ENCODE measurements at regions not wholly inside any gene's neighbourhood (a gene's known extent, or its start where the extent isn't known, plus 50 kb on each side); places are given as distances from the start of the nearest gene placed in this dataset.

DNA sequence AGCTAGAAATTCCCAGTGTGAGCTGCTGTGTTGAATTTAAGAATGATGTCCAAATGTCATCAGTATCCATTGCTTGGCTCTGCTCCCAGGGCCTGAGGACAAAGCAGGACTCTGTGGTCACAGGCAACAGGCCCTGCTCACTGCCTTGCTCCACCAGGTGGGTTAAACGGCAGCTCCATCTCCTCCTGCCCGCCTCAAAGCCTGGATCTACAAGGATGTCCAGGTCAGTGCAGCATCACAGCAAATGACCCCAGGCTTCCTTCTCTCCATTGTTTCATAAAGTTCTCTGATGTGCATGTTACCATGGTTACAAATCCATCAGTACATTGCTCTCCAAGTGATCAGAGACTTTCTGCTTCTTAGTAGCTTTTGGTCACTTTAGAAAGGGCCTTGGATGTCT is 322.0 kb upstream of the ZNF32 start:
- H3K36me3 Mint-ChIP-seq, result no peaks in the 10 kb centered on the region
- POLR2A ChIA-PET, result no interaction called here

DNA sequence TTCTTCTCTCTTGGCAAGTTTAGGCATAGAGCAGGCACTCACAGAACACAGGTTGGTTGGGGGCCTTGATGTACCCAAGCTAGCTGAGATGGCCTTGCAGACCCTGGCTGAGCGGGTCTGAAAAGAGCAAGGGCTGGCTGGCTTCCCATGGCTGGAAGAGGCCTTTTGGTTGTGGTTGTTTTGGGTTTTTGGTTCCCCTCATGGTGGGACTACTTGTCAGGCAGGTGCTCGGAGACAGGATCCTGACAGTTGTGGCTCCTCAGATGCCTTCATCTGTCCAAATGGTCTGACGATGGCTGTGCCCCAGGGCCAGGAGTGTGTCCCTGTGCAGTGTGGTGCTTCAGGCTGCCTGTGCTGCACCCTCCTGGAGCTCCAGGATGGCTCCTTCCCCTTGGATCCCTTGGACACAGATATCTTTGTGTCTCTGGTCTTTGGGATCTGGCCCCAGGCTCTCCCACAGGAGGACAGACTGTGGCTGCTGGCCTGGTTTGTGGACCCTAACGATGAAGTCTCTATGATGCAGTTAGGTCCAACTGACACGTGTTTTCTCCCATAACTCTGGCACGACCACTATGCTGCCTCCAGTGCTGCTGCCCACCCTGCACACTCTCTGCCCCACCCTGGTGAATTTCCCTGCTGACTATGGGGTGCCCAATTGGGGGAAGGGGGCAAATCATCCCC is 321.5 kb upstream of the ZNF32 start:
- intact Hi-C loops (cut with micrococcal nuclease), result no loop called here
- Mint-ChIP-seq H3K27ac (no peak overlapping the region), H3K4me3 (no peak overlapping the region), H3K36me3 (no peaks in the 10 kb centered on the region), H3K27me3 (peaks cover 2% of the 10 kb centered on the region), H3K9me3 (no peaks in the 10 kb centered on the region), H3K4me1 (ENCODE audit: low read depth) (peaks cover 3% of the 10 kb centered on the region)
- ChIA-PET CTCF (no interaction called here), POLR2A (no interaction called here)
- no peak for DNase-seq

More for the DNA sequence above, 322.0 kb upstream of the ZNF32 start:
- no peak for DNase-seq
- Mint-ChIP-seq H3K4me3 (no peak overlapping the region), H3K4me1 (ENCODE audit: low read depth) (no peaks in the 10 kb centered on the region), H3K9me3 (no peaks in the 10 kb centered on the region), H3K27ac (no peak overlapping the region), H3K27me3 (no peaks in the 10 kb centered on the region)
- intact Hi-C loops (cut with micrococcal nuclease), result no loop called here
- CTCF ChIA-PET, result no interaction called here

DNA sequence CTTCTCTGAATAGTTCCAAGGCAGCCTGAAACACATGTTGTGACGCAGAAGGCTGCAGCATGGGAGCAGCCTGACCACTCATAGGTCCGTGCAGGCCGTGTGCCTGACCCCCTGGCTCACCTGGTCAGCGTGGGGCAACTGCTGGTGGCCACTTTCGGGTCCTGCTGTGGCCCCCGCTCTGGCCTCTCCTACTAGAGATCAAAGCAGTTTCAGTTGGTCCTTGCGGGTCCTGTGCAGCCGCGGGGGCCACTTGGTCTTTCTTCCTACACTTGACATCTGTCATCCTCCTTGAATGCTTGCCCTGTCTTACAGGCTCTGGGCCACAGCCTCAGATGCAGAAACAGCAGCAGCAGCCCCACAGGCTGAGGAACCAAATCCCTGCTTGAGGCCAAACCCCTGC is 320.8 kb upstream of the ZNF32 start:
- no peaks in the 10 kb centered on the region for H3K9me3 Mint-ChIP-seq
- ChIA-PET POLR2A (no interaction called here), CTCF (no interaction called here)
- peaks cover 4% of the 10 kb centered on the region for H3K27me3 Mint-ChIP-seq
- intact Hi-C loops (cut with micrococcal nuclease), result no loop called here
- peaks cover 4% of the 10 kb centered on the region for H3K4me1 Mint-ChIP-seq (ENCODE audit: low read depth)
- no peak for DNase-seq
- H3K4me3 Mint-ChIP-seq, result no peak overlapping the region
- H3K27ac Mint-ChIP-seq, result no peak overlapping the region
- H3K36me3 Mint-ChIP-seq, result no peaks in the 10 kb centered on the region

DNA sequence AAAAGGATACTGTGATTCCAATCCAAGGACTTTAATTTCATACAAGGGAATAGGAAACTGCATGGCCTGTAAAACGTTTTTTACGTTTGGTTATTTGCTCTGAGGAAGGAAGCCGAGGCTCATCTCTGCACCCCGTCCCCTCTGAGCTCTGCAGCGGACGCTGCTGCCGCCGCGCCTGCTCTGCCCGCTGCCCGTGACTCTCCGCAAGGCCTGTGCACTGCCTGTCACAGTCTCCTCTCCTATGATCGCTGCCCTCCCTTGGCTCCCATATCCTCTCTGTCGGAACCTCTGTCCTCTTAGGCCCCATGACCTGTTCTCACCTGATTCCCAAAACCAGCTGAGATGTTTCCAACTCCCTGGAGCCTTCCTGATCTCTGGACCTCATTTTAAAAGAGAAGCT is 320.3 kb upstream of the ZNF32 start:
- ChIA-PET CTCF (no interaction called here), POLR2A (no interaction called here)
- no peak overlapping the region for H3K27ac Mint-ChIP-seq
- DNase-seq, result no peak
- no peak overlapping the region for H3K4me3 Mint-ChIP-seq
- intact Hi-C loops (cut with micrococcal nuclease), result no loop called here
- no peaks in the 10 kb centered on the region for H3K9me3 Mint-ChIP-seq
- no peaks in the 10 kb centered on the region for H3K36me3 Mint-ChIP-seq
- peaks cover 4% of the 10 kb centered on the region for H3K4me1 Mint-ChIP-seq (ENCODE audit: low read depth)
- peaks cover 5% of the 10 kb centered on the region for H3K27me3 Mint-ChIP-seq

DNA sequence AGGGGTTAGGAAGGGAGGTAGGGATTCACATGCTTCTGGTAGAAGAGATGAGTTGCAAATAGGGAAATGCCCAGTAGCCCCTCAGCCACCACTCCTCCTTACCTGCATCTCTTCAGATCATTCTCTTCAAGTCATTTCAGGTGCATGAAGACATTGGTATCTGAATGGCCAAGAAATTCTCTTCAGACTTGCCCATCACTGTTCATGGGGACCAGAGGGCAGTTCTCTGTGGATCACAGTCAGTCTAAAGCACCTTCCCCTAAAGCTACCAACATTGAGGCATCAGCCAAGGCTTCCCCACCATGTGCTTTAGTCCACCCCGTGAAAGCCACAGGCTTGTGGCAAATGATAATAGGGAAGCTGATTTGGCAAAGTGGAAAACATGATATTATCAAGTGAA is 319.4 kb upstream of the ZNF32 start:
- DNase-seq, result no peak
- Mint-ChIP-seq H3K36me3 (no peaks in the 10 kb centered on the region), H3K27ac (no peak overlapping the region), H3K4me1 (ENCODE audit: low read depth) (peaks cover 4% of the 10 kb centered on the region), H3K27me3 (peaks cover 5% of the 10 kb centered on the region), H3K9me3 (no peaks in the 10 kb centered on the region), H3K4me3 (no peak overlapping the region)
- ChIA-PET CTCF (no interaction called here), POLR2A (no interaction called here)
- intact Hi-C loops (cut with micrococcal nuclease), result no loop called here

DNA sequence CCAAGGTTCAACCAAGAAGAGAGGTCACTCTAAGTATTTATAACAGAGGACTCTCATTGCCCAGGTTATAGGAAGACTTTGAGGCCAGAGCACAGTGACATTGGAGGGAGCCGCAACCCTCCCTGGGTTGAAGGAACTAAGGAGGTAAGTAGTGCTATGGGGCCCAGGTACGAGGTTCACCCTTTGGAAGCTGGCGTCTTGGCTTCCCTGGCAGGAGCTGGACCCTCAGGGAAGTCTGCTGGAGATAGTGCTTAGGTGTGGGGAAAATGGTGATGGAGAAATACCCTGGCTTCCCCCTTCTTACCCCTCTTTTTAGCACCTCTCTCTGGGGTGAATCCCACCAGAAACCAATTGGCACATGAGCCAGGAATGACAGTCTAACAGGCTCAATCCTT is 317.9 kb upstream of the ZNF32 start:
- POLR2A ChIA-PET, result no interaction called here
- peaks cover 4% of the 10 kb centered on the region for H3K4me1 Mint-ChIP-seq (ENCODE audit: low read depth)
- CTCF ChIA-PET, result no interaction called here

DNA sequence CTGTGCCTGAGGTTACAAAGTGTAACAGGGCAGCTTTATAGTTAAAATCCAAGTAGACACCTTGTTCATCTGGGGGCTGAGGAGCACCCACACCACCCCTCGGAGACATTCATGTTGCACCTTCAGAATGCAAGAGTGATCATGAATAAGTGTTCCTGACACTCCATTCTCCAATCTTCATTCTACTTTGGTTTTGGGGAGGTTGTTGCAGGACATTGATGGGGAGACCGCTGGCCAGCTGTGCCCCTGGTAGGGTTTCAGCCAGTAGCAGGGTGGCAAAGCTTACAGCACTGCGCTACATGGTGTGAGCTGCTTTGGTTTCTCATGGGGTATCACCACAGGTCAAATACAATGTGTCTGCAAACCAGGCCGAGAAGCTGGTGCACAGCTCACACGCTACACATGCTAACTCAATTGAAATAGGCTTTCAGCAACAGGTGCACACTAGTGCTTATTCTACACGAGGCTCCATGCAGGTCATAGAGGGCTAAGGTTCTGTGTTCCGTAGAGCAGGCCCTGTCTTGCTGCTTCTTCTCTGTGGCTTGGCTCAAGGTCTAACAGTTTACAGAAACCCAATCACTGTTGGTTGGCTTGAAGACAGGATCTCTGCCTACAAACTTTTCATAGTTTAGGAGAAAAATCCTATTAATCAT is 317.4 kb upstream of the ZNF32 start:
- intact Hi-C loops (cut with micrococcal nuclease), result no loop called here
- DNase-seq, result no peak
- Mint-ChIP-seq H3K27ac (no peak overlapping the region), H3K4me1 (ENCODE audit: low read depth) (peaks cover 4% of the 10 kb centered on the region), H3K36me3 (no peaks in the 10 kb centered on the region), H3K9me3 (no peaks in the 10 kb centered on the region), H3K4me3 (no peak overlapping the region), H3K27me3 (peaks cover 5% of the 10 kb centered on the region)
- ChIA-PET CTCF (no interaction called here), POLR2A (no interaction called here)

More for the DNA sequence above, 317.9 kb upstream of the ZNF32 start:
- H3K36me3 Mint-ChIP-seq, result no peaks in the 10 kb centered on the region
- no peak for DNase-seq
- H3K27ac Mint-ChIP-seq, result no peak overlapping the region
- no peaks in the 10 kb centered on the region for H3K9me3 Mint-ChIP-seq
- no peak overlapping the region for H3K4me3 Mint-ChIP-seq
- peaks cover 5% of the 10 kb centered on the region for H3K27me3 Mint-ChIP-seq
- intact Hi-C loops (cut with micrococcal nuclease), result no loop called here

DNA sequence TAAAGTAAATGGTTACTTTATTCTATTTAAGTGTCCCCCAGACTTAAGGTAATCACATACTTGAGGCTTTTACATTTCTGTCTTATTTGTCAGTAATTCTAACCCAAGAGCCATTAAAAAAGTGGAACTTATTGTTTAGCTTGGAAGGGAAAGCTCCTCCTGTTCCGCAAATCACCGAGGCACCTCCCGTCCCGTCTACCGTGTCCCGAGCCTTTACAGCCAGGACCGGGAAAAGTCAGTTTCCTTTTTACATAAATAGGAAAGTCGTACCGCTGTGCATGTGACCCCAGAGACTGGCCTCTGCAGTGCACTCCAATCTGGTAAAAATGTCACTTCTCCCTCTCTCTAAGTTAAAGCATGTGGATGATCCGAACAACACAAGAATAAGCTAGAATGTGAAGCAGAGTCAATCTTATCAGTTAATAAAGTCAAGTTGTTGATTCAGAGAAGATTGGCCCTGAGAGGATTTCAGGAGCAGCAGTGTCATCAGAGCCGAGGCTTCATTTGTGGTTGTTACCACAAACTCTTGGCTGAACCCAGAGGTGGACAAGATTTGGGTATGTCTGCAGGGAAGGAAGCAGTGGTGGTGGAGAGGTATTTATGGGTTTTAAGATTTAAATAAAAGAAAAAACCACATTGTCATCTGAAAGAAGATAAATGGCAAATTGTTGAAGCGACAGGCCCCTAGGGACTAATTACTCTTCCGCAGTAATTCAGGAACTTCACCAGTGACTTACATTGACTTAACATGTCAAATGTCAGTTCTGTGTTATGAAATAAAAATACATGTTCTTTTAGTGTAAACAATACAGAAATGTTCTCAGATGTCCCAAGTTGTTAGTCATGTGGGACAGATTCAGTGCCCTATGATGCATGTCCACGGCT is 316.6 kb upstream of the ZNF32 start:
- ChIA-PET CTCF (no interaction called here), POLR2A (no interaction called here)
- Mint-ChIP-seq H3K9me3 (no peaks in the 10 kb centered on the region), H3K4me1 (ENCODE audit: low read depth) (peaks cover 4% of the 10 kb centered on the region), H3K27me3 (peaks cover 5% of the 10 kb centered on the region), H3K4me3 (no peak overlapping the region), H3K36me3 (no peaks in the 10 kb centered on the region), H3K27ac (no peak overlapping the region)
- no peak for DNase-seq
- intact Hi-C loops (cut with micrococcal nuclease), result no loop called here

DNA sequence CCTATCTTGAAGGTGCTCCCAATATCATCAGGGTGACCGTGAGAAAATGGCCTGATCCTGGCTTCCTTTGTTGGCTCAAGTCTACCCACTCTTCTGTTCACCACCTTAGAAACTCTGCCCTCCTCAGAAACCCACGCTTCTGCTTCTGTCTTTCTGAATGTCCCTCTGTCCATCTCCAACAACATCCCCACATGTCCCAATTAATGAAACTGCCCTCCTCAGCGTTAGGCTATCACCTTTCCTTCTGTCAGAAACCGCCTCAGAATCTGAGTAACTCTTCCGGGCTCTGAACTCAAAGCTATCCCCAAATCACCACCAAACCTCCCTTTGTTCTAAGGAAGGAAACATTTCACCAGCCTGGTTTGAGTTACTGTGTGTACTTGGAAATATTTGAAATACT is 315.8 kb upstream of the ZNF32 start:
- H3K4me3 Mint-ChIP-seq, result no peak overlapping the region
- ChIA-PET POLR2A (no interaction called here), CTCF (no interaction called here)
- H3K4me1 Mint-ChIP-seq (ENCODE audit: low read depth), result peaks cover 4% of the 10 kb centered on the region
- intact Hi-C loops (cut with micrococcal nuclease), result no loop called here
- H3K36me3 Mint-ChIP-seq, result no peaks in the 10 kb centered on the region
- no peak overlapping the region for H3K27ac Mint-ChIP-seq
- DNase-seq, result no peak
- peaks cover 5% of the 10 kb centered on the region for H3K27me3 Mint-ChIP-seq
- H3K9me3 Mint-ChIP-seq, result no peaks in the 10 kb centered on the region

DNA sequence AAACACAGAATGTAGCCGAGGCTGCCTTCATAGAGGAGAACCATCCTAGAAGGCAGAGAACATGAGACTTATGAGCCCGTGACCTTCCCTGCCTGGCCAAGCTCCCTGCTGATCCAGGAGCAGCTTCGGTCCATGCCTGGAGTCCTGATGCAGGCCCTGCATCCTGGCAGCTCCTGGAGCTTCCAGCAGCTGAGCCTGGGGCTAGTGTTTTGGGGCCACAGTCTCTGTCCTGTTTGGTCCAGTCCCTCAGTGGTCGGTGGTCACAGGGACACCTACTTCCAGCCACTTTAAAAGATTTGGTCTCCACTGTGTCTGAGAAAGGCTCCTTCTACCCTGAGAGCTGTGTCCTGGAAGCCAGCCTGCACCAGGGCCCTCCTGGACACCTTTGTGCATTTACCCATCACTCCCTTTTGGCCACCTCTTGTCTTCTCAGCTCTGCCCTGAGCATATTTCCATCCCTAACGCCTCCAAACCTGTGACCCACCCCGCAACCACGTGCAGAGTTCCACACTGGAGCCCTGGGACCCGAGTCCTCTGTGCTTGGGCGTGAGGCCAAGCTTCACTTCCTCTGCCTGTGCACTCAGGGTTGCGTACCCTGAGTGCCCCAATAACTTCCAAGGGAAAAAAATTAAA is 315.2 kb upstream of the ZNF32 start:
- H3K9me3 Mint-ChIP-seq, result no peaks in the 10 kb centered on the region
- H3K4me3 Mint-ChIP-seq, result no peak overlapping the region
- CTCF ChIA-PET, result interaction anchor here (0.9 kb wide), 1 partner anchor 12 kb away, joined by 3 read pairs; no protein-coding TSS in a partner anchor
- peaks cover 5% of the 10 kb centered on the region for H3K27me3 Mint-ChIP-seq
- peaks cover 4% of the 10 kb centered on the region for H3K4me1 Mint-ChIP-seq (ENCODE audit: low read depth)
- no peak overlapping the region for H3K27ac Mint-ChIP-seq
- no peaks in the 10 kb centered on the region for H3K36me3 Mint-ChIP-seq
- intact Hi-C loops (cut with micrococcal nuclease), result no loop called here
- POLR2A ChIA-PET, result no interaction called here
- DNase-seq, result no peak

DNA sequence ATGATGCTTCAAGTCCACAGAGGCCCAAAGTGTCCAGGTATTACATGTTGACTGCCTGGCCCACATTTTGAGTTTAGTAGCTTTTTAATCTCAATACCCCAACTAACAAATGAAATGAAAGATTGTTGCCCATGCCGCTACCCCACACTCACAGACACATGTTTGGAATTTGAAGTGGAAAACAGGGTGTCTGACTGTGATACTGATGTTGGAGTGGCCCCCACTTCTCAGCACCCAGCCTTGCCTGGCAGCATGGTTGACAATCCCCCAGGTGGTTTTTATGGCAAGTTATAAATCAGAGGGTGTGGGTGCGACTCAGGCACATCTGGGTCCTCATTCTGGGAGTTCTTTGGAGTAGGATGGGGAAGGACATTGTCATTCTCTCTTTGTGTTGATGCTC is 314.7 kb upstream of the ZNF32 start:
- H3K4me3 Mint-ChIP-seq, result no peak overlapping the region
- no peak for DNase-seq
- H3K4me1 Mint-ChIP-seq (ENCODE audit: low read depth), result peaks cover 4% of the 10 kb centered on the region
- peaks cover 5% of the 10 kb centered on the region for H3K27me3 Mint-ChIP-seq
- H3K9me3 Mint-ChIP-seq, result no peaks in the 10 kb centered on the region
- ChIA-PET CTCF (interaction anchor here (0.9 kb wide), 1 partner anchor 12 kb away, joined by 3 read pairs; no protein-coding TSS in a partner anchor), POLR2A (no interaction called here)
- no peaks in the 10 kb centered on the region for H3K36me3 Mint-ChIP-seq
- intact Hi-C loops (cut with micrococcal nuclease), result no loop called here
- H3K27ac Mint-ChIP-seq, result no peak overlapping the region

DNA sequence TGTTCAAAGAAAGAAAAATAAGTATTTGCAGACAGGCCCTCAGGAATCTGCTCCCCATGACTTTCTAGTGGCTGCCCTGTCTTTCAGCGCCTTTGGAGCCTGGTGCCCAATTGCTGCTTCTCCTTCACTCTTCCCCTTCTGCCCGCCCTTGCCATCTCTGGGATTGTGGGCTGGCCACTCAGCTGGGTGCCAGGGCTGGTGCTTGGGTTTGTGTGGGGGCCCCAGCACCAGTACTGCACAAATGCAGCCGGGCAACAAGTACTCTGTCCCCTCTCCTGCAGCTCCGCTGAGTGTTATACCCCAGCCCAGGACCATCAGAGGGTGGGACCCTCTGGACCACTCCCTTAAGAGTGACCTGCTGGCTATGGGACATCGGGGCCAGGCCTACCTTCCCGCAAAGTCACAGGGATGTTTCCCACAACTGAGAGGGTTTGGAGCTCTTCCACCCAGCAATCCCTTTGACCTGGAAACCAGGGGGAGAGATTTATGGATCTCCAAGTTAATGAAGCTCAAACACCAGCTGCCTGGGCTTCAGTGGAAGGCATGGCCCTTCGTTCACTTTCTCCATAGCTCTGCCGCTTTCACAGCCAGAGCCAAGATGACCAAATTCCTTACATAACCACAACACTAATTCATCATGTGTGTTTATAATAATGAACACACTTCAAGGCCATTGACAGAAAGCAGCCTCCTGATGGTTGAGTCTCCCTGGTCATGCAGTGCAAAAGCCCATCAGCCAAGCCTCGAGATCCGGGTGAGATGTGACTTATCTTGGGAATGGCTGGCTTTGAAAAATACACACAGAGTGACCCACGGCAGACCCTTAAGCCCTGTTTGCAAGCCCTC is 313.9 kb upstream of the ZNF32 start:
- ChIA-PET POLR2A (no interaction called here), CTCF (no interaction called here)
- no peak for DNase-seq
- Mint-ChIP-seq H3K27ac (no peak overlapping the region), H3K4me3 (no peak overlapping the region), H3K9me3 (no peaks in the 10 kb centered on the region), H3K4me1 (ENCODE audit: low read depth) (peaks cover 4% of the 10 kb centered on the region), H3K27me3 (peaks cover 5% of the 10 kb centered on the region), H3K36me3 (no peaks in the 10 kb centered on the region)
- intact Hi-C loops (cut with micrococcal nuclease), result no loop called here
